GM18498 (cell line): ENCODE measurements at regions not wholly inside any gene's neighbourhood (a gene's known extent, or its start where the extent isn't known, plus 50 kb on each side); places are given as distances from the start of the nearest gene placed in this dataset.
"Not testable (repeated sequence)": the region's sequence is repeated elsewhere in the genome, so short reads cannot be mapped to it uniquely, and the experiment has no call there.

Experiments used
- ATAC-seq: cut with Tn5 transposase; IDR thresholded peaks from one replicate; pipeline ENCODE4 v1.9.1; 2021; ENCODE audit warnings: mild to moderate bottlenecking, moderate library complexity; ENCODE audit not compliant: unreplicated experiment

- not testable (repeated sequence) for ATAC-seq
Observed at GRCh38 chr9:40097992-40098391, 742.5 kb downstream of the SPATA31A1 start.

DNA sequence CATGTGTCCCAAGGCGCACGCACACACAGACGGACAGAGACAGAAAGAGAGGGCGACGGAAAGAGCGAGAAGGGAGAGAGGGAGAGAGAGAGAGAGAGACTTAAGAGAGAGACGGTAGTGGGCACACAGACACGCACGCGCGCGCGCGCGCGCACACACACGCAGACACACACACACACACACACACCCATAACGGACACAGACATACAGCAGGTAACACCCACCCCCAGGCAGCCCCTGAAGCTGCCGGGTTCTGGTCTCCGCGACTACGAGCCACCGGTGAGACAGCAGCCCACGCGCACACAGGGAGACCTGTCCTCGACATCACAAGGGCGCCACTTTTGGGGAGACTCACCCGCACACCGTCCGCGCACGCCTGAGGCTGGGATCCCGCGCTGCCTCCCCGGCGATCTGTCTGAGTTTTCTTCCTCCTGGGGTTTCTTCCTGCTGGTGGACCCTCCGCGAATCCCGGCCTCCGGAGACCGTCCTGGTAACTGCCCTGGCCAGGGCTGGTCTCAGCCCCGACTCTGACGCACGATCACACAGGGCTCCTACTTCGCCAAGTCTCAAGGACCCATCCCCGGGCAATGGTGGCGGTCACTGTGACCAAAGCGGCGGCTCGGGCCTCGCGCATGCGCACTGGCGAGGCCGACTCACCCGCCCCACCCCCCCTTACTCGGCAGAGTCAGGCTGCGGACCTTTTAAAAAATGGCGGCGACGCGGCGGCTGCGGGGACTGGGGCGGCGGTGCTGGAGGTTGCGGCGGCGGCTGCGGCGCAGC lies 750.7 kb downstream of the SPATA31A1 start:
- ATAC-seq: peak; percentile 92

DNA sequence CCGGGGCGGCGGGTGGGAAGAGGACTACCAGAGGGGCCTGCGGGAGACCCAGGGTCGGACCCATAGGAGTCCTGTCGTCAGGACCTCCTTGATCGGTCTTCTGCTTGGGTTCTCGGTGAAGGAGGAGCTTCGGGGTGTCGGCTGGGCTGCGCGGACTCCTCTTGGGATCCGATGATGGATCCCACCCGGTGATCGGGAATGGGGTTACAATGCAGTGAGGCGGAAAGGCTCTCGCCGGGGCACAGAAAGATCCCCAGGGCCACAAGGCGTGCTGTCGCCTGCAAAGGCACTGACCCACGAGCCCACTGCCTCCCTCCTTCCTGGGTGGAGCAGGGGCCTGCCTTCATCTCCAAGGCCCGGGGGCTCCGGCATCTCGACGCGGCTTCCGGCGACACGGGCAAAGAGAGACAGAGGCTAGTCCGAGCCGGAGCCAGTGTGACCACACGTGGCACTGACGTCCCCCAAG lies 751.3 kb downstream of the SPATA31A1 start:
- not testable (repeated sequence) for ATAC-seq

DNA sequence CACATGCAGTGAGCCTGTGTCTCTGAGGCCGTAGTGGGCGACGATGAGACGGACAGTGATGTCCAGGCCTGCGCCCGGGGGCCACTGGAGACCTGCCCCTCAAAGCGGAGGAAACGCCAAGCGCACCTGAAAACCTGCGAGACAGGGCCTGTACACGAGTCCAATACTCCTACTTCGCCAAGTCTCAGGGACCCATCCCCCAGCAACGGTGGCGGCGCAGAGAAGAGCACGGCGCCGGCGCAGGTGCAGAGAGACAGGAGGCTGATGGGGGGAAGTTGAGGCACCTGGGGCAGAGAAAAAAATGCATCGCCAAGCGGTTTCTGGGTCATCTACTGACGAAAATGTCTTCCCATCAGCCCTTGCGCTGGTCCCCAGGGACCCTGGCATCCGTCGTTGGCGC lies 751.8 kb downstream of the SPATA31A1 start:
- ATAC-seq: not testable (repeated sequence)

- not testable (repeated sequence) for ATAC-seq
Observed at GRCh38 chr9:40108465-40108864, 753.0 kb downstream of the SPATA31A1 start.

- not testable (repeated sequence) for ATAC-seq
Observed at GRCh38 chr9:40110751-40111150, 755.3 kb downstream of the SPATA31A1 start.

- not testable (repeated sequence) for ATAC-seq
Observed at GRCh38 chr9:40111571-40111970, 756.1 kb downstream of the SPATA31A1 start.

- ATAC-seq: not testable (repeated sequence)
Observed at GRCh38 chr9:40130598-40130997, 775.1 kb downstream of the SPATA31A1 start.

GRCh38 chr9:40169204-40169603 lies 813.7 kb downstream of the SPATA31A1 start:
- ATAC-seq: peak; percentile 82

- not testable (repeated sequence) for ATAC-seq
Observed at GRCh38 chr9:40173316-40173715, 817.8 kb downstream of the SPATA31A1 start.

- not testable (repeated sequence) for ATAC-seq
Observed at GRCh38 chr9:40174035-40174434, 818.6 kb downstream of the SPATA31A1 start.

- not testable (repeated sequence) for ATAC-seq
Observed at GRCh38 chr9:40177403-40177802, 821.9 kb downstream of the SPATA31A1 start.

- ATAC-seq: not testable (repeated sequence)
Observed at GRCh38 chr9:40191403-40191802, 835.9 kb downstream of the SPATA31A1 start.

- ATAC-seq: not testable (repeated sequence)
Observed at GRCh38 chr9:40192162-40192561, 836.7 kb downstream of the SPATA31A1 start.

GRCh38 chr9:40196165-40196714 lies 840.8 kb downstream of the SPATA31A1 start:
- ATAC-seq: not testable (repeated sequence)

GRCh38 chr9:40196803-40197202 lies 841.3 kb downstream of the SPATA31A1 start:
- not testable (repeated sequence) for ATAC-seq

GRCh38 chr9:40221596-40222233 lies 866.2 kb downstream of the SPATA31A1 start:
- ATAC-seq: not testable (repeated sequence)

- ATAC-seq: not testable (repeated sequence)
Observed at GRCh38 chr9:40222617-40223200, 867.2 kb downstream of the SPATA31A1 start.

DNA sequence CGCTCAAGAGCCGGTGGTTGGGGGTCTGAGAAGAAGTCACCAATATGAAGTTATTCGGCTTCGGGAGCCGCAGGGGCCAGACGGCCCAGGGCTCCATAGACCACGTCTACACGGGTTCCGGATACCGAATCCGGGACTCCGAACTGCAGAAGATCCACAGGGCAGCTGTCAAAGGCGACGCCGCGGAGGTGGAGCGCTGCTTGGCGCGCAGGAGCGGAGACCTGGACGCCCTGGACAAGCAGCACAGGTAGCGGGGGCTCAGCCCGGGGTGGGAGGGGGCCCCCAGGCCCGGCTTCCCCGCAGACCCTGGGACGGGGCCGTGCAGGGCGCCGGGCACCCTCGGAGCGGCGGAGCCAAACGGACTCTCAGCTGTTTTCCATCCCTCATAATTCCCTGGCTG lies 867.9 kb downstream of the SPATA31A1 start:
- ATAC-seq: not testable (repeated sequence)
